SK-N-SH (cell line): ENCODE measurements at regions not wholly inside any gene's neighbourhood (a gene's known extent, or its start where the extent isn't known, plus 50 kb on each side); places are given as distances from the start of the nearest gene placed in this dataset.

Source experiments
- CTCF ChIA-PET: fragments of 300-600, 350-600 bp; formaldehyde crosslinking; extraction: SDS; loops from one replicate; lab custom pipeline; 2021; lab: Yijun Ruan, JAX
- POLR2A ChIA-PET: fragments of 350-600 bp; sonication (Branson Sonifier 250); formaldehyde crosslinking; extraction: SDS; loops from one replicate; lab custom pipeline; 2020; ENCODE audit warnings: antibody characterized with exemption, inconsistent platforms; lab: Yijun Ruan, JAX
- DNase-seq: peaks from one replicate; pipeline ENCODE4 v3.0.0; 2012
- H2AFZ ChIP-seq: fragments of 200-600 bp; sonication (generic); 2 replicates; pipeline ENCODE4 v1.8.1; 2016; ENCODE audit warnings: antibody characterized with exemption, mild to moderate bottlenecking, low read depth
- H3F3A ChIP-seq: fragments of 200-600 bp; sonication (generic); replicated peaks from 2 replicates; pipeline ENCODE3; 2016; ENCODE audit warnings: antibody characterized with exemption, mild to moderate bottlenecking; ENCODE audit not compliant: insufficient read depth
- H3K27ac ChIP-seq, 2 experiments: fragments of 200-500 bp in 1 of 2; fragments of 200-600 bp in 1 of 2; sonication (Bioruptor generic) in 1 of 2; sonication (generic), shearing (Covaris generic) in 1 of 2; 2 replicates each; pipeline versions ENCODE4 v1.5.1 to v1.6.1; 2014 to 2016; ENCODE audit warnings: low read depth in 2 of 2, inconsistent platforms in 1 of 2, low read length in 1 of 2, mild to moderate bottlenecking in 1 of 2, mixed read lengths in 1 of 2
- H3K27me3 ChIP-seq: fragments of 200-600 bp; sonication (generic), shearing (Covaris generic); 2 replicates; pipeline ENCODE4 v1.6.1; 2016; ENCODE audit warnings: mixed run types; ENCODE audit not compliant: insufficient read depth
- H3K36me3 ChIP-seq, 2 experiments: fragments of 200-500 bp in 1 of 2; fragments of 200-600 bp in 1 of 2; sonication (Bioruptor generic) in 1 of 2; sonication (generic) in 1 of 2; replicated peaks in 1 of 2; 2 replicates each; pipeline versions ENCODE3 to v1.5.1; 2014 to 2016; ENCODE audit warnings: low read length in 1 of 2, mild to moderate bottlenecking in 1 of 2; ENCODE audit not compliant: insufficient read depth in 2 of 2, control insufficient read depth in 1 of 2
- H3K4me1 ChIP-seq, 2 experiments: fragments of 200-500 bp in 1 of 2; fragments of 200-600 bp in 1 of 2; sonication (Bioruptor generic) in 1 of 2; sonication (generic), shearing (Covaris generic) in 1 of 2; 2 replicates each; pipeline versions ENCODE4 v1.5.1 to v1.6.1; 2014 to 2016; ENCODE audit warnings: low read depth in 1 of 2, low read length in 1 of 2, mixed run types in 1 of 2; ENCODE audit not compliant: insufficient read depth in 2 of 2, control insufficient read depth in 1 of 2
- H3K4me2 ChIP-seq: fragments of 200-600 bp; sonication (generic), shearing (Covaris generic); 2 replicates; pipeline ENCODE4 v1.6.1; 2017; ENCODE audit warnings: mixed run types
- H3K4me3 ChIP-seq, 2 experiments: fragments of 200-500 bp in 1 of 2; fragments of 200-600 bp in 1 of 2; sonication (Bioruptor generic) in 1 of 2; sonication (generic), shearing (Covaris generic) in 1 of 2; 2 replicates each; pipeline versions ENCODE4 v1.5.1 to v1.8.1; 2014 to 2016; ENCODE audit warnings: low read depth in 2 of 2, inconsistent platforms in 1 of 2, low read length in 1 of 2, mild to moderate bottlenecking in 1 of 2, mixed read lengths in 1 of 2, moderate library complexity in 1 of 2
- H3K79me2 ChIP-seq: fragments of 200-600 bp; sonication (generic); 2 replicates; pipeline ENCODE4 v1.8.1; 2017; ENCODE audit warnings: mild to moderate bottlenecking; ENCODE audit not compliant: insufficient read depth
- H3K9ac ChIP-seq: fragments of 200-600 bp; sonication (generic); 2 replicates; pipeline ENCODE4 v1.6.1; 2017; ENCODE audit warnings: mixed run types
- H3K9me2 ChIP-seq: fragments of 200-600 bp; sonication (generic); 2 replicates; pipeline ENCODE4 v1.6.1; 2017; ENCODE audit warnings: mixed run types
- H3K9me3 ChIP-seq: fragments of 200-600 bp; sonication (generic); 2 replicates; pipeline ENCODE4 v1.6.1; 2017; ENCODE audit warnings: mixed run types, mild to moderate bottlenecking, moderate library complexity
- H4K20me1 ChIP-seq: fragments of 200-600 bp; sonication (generic); 2 replicates; pipeline ENCODE4 v1.6.1; 2017; ENCODE audit warnings: mild to moderate bottlenecking, mixed run types; ENCODE audit not compliant: insufficient read depth
- CHD2 ChIP-seq: fragments of 150-350 bp; IDR thresholded peaks from 2 replicates; pipeline ENCODE4 v1.6.1; 2018; ENCODE audit warnings: low read length; ENCODE audit not compliant: partially characterized antibody
- GABPA ChIP-seq: IDR thresholded peaks from 2 replicates; pipeline ENCODE4 v1.4.0; 2012; ENCODE audit warnings: low read depth, mild to moderate bottlenecking
- RXRA ChIP-seq: IDR thresholded peaks from 2 replicates; pipeline ENCODE4 v1.4.0; 2012; ENCODE audit warnings: low read depth, mild to moderate bottlenecking, borderline replicate concordance
- TAF1 ChIP-seq: IDR thresholded peaks from 2 replicates; pipeline ENCODE4 v1.6.1; 2012; ENCODE audit warnings: low read depth, mild to moderate bottlenecking, low read length, moderate library complexity, borderline replicate concordance
- YY1 ChIP-seq: IDR thresholded peaks from 2 replicates; pipeline ENCODE4 v1.4.0; 2012; ENCODE audit warnings: low read depth, mild to moderate bottlenecking
- WGBS: methylation state at CpG from one replicate; pipeline ENCODE4 v1.1.6; 2017; ENCODE audit warnings: low lambda C conversion rate; 5-methylcytosine and 5-hydroxymethylcytosine counted together
- TF ChIP-seq, protein P1 (sequence below): fragments of 150-350 bp; IDR thresholded peaks from 2 replicates; pipeline ENCODE4 v1.6.1; 2017; ENCODE audit warnings: antibody characterized with exemption, low read length, low read depth, borderline replicate concordance
- TF ChIP-seq, protein P2 (sequence below): IDR thresholded peaks from 2 replicates; pipeline ENCODE4 v1.6.1; 2012; ENCODE audit warnings: mild to moderate bottlenecking, low read depth, low read length, moderate library complexity
- TF ChIP-seq, protein P3 (sequence below): fragments of 200-600 bp; sonication (generic); IDR thresholded peaks from 2 replicates; pipeline ENCODE4 v1.6.1; 2017; ENCODE audit warnings: antibody characterized with exemption, mild to moderate bottlenecking, moderate library complexity

DNA sequence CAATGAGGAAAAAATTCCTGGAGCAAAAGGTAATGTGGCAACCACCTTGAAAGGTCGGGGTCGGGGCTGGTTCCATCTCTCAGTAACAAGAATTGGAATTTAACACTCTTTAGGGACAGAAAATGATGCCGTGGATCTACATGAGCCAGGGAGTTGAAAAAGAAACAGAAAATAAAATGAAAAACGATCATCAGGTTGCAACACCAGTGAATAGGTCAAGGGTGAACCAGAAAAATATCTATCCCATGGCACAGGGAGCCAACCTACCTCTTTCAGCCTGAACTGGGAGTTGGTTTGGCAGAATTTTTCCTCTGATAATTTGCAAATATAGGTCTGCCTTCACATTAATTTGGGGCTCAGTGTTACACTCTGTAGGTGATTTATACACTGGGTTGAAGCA, 93.7 kb downstream of the C4orf33 start:
- Histone ChIP-seq H3K27ac (no peak overlapping the region), H3K4me3 (no peak overlapping the region), H3F3A (no peaks in the 10 kb centered on the region), H3K9me3 (no peaks in the 10 kb centered on the region), H4K20me1 (no peaks in the 10 kb centered on the region), H2AFZ (peak overlapping the region; percentile 9; the same call in 1 of the 2 replicates), H3K79me2 (no peaks in the 10 kb centered on the region), H3K36me3 (no peaks in the 10 kb centered on the region), H3K27me3 (no peaks in the 10 kb centered on the region), H3K4me2 (no peak overlapping the region), H3K9me2 (no peaks in the 10 kb centered on the region), H3K9ac (no peak overlapping the region), H3K4me1 (no peaks in the 10 kb centered on the region)
- ChIA-PET POLR2A (no interaction called here), CTCF (no interaction called here)
- no peak for DNase-seq
- 59% methylated on average over 4 of the region's 4 CpGs for WGBS
- TF ChIP-seq RXRA: no peak

DNA sequence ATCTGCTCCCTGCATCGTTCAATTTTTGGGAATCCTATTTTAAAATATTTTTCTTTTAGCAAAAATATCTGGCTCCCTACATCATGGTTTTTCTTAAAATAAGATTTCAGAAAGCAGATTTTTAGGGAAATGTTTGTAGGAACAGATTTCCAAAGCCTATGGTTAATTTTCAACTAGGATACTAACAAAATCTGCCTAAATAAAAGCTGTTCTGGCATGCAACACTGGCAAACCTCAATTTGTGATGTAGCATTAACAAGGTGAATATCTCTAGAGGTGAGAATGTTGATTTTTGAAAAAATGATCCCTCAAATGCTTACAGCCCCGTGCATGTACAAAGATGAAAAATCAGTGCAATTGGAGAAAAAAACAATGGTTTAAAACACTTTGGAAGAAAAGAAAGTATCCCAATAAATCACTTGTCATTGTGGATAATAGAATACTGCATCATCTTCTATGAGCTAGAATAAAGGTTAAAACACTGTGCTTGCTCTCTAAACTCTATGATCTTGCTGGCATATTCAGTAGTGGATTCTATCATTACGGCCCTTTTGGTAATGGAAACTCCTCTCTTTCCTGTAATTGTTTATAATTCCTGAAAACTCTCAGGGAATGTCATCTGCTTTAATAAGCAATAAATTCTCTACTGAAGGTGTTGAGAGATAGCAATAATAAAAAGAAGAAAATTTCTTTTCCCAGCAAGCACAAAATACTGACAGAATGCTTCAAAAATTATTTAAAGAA, 97.6 kb downstream of the C4orf33 start:
- no peaks in the 10 kb centered on the region for H3K79me2 ChIP-seq
- DNase-seq: no peak

More for the DNA sequence above, 97.6 kb downstream of the C4orf33 start:
- ChIA-PET CTCF (no interaction called here), POLR2A (no interaction called here)
- Histone ChIP-seq H3K27me3 (no peaks in the 10 kb centered on the region), H3K4me1 (no peaks in the 10 kb centered on the region), H3K4me2 (no peak overlapping the region), H3K9me3 (no peaks in the 10 kb centered on the region), H3K9me2 (no peaks in the 10 kb centered on the region), H4K20me1 (no peaks in the 10 kb centered on the region), H3K4me3 (no peak overlapping the region), H3K36me3 (no peaks in the 10 kb centered on the region), H3F3A (no peaks in the 10 kb centered on the region), H2AFZ (no peak overlapping the region), H3K9ac (no peak overlapping the region), H3K27ac (no peak overlapping the region)
- no peak for TF ChIP-seq GABPA
- TF ChIP-seq, protein P1, sequence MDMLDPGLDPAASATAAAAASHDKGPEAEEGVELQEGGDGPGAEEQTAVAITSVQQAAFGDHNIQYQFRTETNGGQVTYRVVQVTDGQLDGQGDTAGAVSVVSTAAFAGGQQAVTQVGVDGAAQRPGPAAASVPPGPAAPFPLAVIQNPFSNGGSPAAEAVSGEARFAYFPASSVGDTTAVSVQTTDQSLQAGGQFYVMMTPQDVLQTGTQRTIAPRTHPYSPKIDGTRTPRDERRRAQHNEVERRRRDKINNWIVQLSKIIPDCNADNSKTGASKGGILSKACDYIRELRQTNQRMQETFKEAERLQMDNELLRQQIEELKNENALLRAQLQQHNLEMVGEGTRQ: no peak
- TF ChIP-seq YY1: no peak
- TF ChIP-seq CHD2: no peak
- TF ChIP-seq, protein P2, sequence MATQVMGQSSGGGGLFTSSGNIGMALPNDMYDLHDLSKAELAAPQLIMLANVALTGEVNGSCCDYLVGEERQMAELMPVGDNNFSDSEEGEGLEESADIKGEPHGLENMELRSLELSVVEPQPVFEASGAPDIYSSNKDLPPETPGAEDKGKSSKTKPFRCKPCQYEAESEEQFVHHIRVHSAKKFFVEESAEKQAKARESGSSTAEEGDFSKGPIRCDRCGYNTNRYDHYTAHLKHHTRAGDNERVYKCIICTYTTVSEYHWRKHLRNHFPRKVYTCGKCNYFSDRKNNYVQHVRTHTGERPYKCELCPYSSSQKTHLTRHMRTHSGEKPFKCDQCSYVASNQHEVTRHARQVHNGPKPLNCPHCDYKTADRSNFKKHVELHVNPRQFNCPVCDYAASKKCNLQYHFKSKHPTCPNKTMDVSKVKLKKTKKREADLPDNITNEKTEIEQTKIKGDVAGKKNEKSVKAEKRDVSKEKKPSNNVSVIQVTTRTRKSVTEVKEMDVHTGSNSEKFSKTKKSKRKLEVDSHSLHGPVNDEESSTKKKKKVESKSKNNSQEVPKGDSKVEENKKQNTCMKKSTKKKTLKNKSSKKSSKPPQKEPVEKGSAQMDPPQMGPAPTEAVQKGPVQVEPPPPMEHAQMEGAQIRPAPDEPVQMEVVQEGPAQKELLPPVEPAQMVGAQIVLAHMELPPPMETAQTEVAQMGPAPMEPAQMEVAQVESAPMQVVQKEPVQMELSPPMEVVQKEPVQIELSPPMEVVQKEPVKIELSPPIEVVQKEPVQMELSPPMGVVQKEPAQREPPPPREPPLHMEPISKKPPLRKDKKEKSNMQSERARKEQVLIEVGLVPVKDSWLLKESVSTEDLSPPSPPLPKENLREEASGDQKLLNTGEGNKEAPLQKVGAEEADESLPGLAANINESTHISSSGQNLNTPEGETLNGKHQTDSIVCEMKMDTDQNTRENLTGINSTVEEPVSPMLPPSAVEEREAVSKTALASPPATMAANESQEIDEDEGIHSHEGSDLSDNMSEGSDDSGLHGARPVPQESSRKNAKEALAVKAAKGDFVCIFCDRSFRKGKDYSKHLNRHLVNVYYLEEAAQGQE: no peak
- TF ChIP-seq, protein P3, sequence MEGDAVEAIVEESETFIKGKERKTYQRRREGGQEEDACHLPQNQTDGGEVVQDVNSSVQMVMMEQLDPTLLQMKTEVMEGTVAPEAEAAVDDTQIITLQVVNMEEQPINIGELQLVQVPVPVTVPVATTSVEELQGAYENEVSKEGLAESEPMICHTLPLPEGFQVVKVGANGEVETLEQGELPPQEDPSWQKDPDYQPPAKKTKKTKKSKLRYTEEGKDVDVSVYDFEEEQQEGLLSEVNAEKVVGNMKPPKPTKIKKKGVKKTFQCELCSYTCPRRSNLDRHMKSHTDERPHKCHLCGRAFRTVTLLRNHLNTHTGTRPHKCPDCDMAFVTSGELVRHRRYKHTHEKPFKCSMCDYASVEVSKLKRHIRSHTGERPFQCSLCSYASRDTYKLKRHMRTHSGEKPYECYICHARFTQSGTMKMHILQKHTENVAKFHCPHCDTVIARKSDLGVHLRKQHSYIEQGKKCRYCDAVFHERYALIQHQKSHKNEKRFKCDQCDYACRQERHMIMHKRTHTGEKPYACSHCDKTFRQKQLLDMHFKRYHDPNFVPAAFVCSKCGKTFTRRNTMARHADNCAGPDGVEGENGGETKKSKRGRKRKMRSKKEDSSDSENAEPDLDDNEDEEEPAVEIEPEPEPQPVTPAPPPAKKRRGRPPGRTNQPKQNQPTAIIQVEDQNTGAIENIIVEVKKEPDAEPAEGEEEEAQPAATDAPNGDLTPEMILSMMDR: no peak
- TF ChIP-seq TAF1: no peak
- WGBS: 41% methylated on average over 3 of the region's 3 CpGs
